Superior temporal gyrus (tissue), 1 donor: ENCODE measurements at regions not wholly inside any gene's neighbourhood (a gene's known extent, or its start where the extent isn't known, plus 50 kb on each side); places are given as distances from the start of the nearest gene placed in this dataset.
"Not testable (repeated sequence)": the region's sequence is repeated elsewhere in the genome, so short reads cannot be mapped to it uniquely, and the experiment has no call there.

Experiments used
- DNase-seq: peaks from one replicate; pipeline ENCODE4 v3.0.0-alpha.2; 2016; ENCODE audit errors: extremely low spot score

GRCh38 chr15:20100604-20101270, 440.9 kb downstream of the GOLGA6L6 start:
- not testable (repeated sequence) for DNase-seq

- DNase-seq, result not testable (repeated sequence)
Measured at GRCh38 chr15:20095699-20096303, 445.8 kb downstream of the GOLGA6L6 start.

GRCh38 chr15:20089541-20089940, 452.1 kb downstream of the GOLGA6L6 start:
- DNase-seq, result not testable (repeated sequence)

- DNase-seq, result not testable (repeated sequence)
Measured at GRCh38 chr15:20084026-20084425, 457.6 kb downstream of the GOLGA6L6 start.

GRCh38 chr15:20074082-20074481, 467.5 kb downstream of the GOLGA6L6 start:
- DNase-seq, result not testable (repeated sequence)

GRCh38 chr15:20069043-20069442, 472.6 kb downstream of the GOLGA6L6 start:
- DNase-seq, result not testable (repeated sequence)

- not testable (repeated sequence) for DNase-seq
Measured at GRCh38 chr15:20066173-20066572, 475.4 kb downstream of the GOLGA6L6 start.

- DNase-seq, result not testable (repeated sequence)
Measured at GRCh38 chr15:20065508-20065907, 476.1 kb downstream of the GOLGA6L6 start.

GRCh38 chr15:20063167-20063566, 478.4 kb downstream of the GOLGA6L6 start:
- DNase-seq, result not testable (repeated sequence)

- DNase-seq, result not testable (repeated sequence)
Measured at GRCh38 chr15:20060838-20061237, 480.8 kb downstream of the GOLGA6L6 start.

GRCh38 chr15:20056871-20057270, 484.7 kb downstream of the GOLGA6L6 start:
- not testable (repeated sequence) for DNase-seq

GRCh38 chr15:20055921-20056320, 485.7 kb downstream of the GOLGA6L6 start:
- DNase-seq, result not testable (repeated sequence)

- DNase-seq, result not testable (repeated sequence)
Measured at GRCh38 chr15:20048189-20048588, 493.4 kb downstream of the GOLGA6L6 start.

GRCh38 chr15:20045165-20045564, 496.4 kb downstream of the GOLGA6L6 start:
- DNase-seq, result not testable (repeated sequence)

- DNase-seq, result not testable (repeated sequence)
Measured at GRCh38 chr15:20040691-20041090, 500.9 kb downstream of the GOLGA6L6 start.

GRCh38 chr15:20025040-20025439, 516.6 kb downstream of the GOLGA6L6 start:
- DNase-seq, result not testable (repeated sequence)

- DNase-seq, result not testable (repeated sequence)
Measured at GRCh38 chr15:20022349-20022748, 519.3 kb downstream of the GOLGA6L6 start.

- not testable (repeated sequence) for DNase-seq
Measured at GRCh38 chr15:20021351-20021750, 520.2 kb downstream of the GOLGA6L6 start.

GRCh38 chr15:20020588-20020987, 521.0 kb downstream of the GOLGA6L6 start:
- DNase-seq, result not testable (repeated sequence)

GRCh38 chr15:20019758-20020157, 521.8 kb downstream of the GOLGA6L6 start:
- DNase-seq, result not testable (repeated sequence)

- not testable (repeated sequence) for DNase-seq
Measured at GRCh38 chr15:20017581-20017980, 524.0 kb downstream of the GOLGA6L6 start.

- DNase-seq, result not testable (repeated sequence)
Measured at GRCh38 chr15:20016941-20017340, 524.7 kb downstream of the GOLGA6L6 start.

GRCh38 chr15:20012837-20013236, 528.8 kb downstream of the GOLGA6L6 start:
- DNase-seq, result not testable (repeated sequence)
